GM19372 (cell line): ENCODE measurements at regions not wholly inside any gene's neighbourhood (a gene's known extent, or its start where the extent isn't known, plus 50 kb on each side); places are given as distances from the start of the nearest gene placed in this dataset.
"Not testable (repeated sequence)": the region's sequence is repeated elsewhere in the genome, so short reads cannot be mapped to it uniquely, and the experiment has no call there.

ENCODE experiments used
- ATAC-seq: cut with Tn5 transposase; IDR thresholded peaks from one replicate; pipeline ENCODE4 v1.9.1; 2021; ENCODE audit warnings: mild to moderate bottlenecking, low read depth, moderate library complexity; ENCODE audit not compliant: unreplicated experiment

DNA sequence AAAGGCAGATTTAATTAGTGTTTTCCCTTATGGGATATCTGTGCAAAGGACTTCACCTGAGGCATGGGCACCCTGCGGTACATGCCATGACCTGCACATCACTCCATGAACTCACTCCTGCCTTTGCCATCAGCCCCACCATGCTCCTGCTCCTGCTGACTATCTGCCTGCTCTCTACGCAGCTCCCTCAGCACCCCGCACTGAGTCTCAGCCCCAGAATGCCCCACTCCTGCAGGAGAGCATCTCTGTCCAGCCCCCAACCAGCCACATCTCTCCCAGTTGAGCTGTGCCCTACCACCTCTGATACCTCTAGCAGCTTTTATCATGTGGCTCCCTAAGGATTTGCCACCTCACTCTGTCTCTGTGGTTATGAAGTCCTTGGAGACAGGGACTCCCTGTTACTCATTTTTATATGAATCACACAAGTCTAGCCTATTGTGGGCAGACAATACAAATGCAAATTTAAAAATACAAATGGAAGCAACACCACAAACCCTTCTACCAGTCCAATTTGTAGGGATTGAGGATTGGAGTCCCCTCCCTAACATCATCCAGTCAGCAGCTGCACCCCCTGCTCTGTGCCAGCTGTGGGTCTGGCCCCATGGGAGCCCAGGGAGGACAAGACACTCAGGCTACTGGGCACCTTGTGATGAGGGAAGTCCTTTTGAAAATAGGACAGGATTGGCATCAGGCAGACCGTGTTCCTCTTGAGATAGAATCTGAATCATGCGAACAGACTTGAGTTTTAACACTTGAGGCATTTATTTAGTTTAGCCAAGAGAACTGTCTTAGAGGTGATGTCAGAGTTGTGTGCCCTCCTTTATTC is 689.6 kb upstream of the HS6ST1 start:
- ATAC-seq = no peak

DNA sequence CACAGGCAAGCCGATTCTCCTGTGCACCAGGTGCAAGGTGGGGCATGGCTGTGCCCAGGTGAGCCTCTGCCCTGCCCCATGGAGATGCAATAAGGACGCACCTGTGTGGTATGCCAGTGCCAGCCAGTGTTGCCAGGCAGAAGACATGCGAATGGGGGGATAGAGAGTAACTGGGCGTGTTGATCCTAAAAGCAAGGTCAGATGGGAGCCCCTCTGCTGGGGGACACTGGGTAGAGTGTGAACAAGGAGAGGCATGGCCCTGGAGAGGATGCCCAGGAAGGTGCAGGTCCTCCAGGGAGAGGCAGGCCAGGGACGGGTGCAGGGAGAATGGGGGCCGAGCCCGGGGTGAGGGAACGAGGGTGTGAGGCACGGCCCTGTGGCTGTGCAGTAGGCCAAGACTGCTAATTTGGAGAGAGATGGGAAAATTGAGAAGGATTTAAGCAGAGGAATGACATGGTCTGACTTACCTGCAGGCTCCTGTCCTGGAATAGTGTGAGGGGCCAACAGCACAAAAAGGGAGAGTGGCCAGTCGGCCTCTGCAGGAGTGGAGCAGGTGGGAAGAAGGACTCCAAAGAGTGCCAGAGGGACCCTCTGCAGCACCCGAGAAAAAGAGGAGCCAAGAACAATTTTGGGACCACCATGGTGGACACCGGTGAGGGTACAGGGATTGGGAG is 690.4 kb upstream of the HS6ST1 start:
- no peak for ATAC-seq

DNA sequence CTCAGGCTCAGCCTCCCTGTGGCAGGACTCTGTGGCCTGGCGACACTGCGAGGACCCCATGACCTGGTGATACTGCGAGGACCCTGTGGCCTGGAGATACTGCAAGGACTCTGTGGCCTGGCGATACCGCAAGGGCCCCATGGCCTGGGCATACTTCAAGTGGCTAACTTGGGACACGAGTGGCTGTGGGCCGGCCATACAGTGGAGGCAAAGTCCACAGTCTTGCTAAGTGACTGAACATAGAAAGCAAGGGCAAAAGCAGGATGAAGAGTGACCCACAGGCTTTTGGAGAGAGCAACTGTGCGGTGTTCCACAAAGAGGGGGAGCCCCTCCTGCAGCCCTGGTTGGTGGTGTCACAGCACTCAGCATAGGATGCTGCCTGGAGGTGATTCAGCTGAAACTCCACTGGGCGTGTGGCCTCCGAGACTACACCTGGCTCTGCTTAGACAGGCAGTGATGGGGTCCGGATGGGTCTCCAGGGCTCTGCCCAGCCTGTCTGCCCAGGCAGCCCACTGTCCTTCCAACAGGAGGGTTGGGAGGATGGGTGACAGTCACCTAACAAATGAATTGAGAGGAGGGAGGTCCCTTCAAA is 691.0 kb upstream of the HS6ST1 start:
- ATAC-seq = no peak

DNA sequence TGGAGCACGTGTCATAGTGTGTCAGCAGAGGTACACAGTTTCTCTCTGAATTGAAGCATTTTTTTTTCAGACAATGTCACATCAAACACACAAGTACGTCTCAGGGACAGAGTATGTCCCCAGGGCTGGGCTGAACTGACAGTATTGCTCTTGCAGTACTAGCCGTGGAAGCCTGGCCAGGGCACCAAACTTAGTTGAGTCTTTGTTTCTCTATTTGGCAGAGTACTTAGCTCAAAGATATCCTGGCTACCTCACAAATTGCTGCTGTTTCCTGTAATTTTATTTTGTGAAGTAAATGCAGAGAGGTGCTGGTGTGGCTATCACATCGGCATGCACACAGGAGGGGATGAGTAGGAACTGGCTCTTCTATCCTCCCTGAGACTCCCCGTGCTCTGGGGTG is 691.6 kb upstream of the HS6ST1 start:
- no peak for ATAC-seq

DNA sequence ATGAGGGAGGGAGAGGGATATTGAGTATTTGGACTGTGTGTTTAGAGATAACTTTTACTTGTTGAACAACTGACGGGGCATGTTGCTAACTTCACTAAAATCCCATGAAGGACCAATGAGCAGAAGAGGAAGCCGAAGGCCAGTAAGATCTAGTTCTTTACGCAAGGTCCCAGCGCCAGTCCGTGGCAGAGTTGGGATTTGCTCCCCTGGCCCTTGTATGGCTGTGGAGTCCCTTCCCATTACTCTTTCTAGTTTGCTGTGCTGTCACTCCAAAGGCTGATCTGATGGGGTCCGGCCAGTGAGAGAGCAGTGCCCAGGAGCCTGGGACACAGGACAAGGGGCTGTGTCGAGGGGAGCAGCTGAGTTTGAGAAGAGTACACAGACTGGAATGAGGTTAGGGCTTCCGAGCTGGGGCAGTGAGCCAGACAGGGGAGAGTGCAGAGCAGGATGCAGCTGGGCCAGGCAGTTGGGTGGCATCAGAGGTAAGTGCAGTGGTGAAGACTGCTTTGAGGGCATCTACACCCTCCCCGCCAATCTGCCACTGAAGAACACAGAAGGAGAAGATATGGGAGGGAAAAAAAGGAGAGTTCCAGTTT is 692.9 kb upstream of the HS6ST1 start:
- ATAC-seq = no peak

DNA sequence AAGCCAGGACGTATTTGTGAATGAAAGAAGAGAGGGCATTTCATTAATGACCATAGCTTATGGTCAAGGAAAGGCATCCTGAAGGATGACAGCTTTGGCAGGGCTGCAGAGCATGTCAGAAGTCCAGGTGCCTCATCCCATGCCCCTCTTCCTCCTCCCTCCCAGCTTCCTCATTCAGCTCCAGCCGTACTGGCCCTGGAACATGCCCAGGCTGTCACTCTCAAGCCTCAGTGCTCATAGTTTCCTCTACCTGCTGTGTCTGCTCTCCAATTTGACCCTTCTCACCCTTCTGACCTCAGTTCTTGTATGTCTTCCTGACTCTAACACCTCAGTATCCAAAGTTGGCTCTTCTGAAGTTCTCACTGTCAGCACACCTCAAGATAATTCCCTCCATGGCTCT is 695.8 kb upstream of the HS6ST1 start:
- ATAC-seq = no peak

DNA sequence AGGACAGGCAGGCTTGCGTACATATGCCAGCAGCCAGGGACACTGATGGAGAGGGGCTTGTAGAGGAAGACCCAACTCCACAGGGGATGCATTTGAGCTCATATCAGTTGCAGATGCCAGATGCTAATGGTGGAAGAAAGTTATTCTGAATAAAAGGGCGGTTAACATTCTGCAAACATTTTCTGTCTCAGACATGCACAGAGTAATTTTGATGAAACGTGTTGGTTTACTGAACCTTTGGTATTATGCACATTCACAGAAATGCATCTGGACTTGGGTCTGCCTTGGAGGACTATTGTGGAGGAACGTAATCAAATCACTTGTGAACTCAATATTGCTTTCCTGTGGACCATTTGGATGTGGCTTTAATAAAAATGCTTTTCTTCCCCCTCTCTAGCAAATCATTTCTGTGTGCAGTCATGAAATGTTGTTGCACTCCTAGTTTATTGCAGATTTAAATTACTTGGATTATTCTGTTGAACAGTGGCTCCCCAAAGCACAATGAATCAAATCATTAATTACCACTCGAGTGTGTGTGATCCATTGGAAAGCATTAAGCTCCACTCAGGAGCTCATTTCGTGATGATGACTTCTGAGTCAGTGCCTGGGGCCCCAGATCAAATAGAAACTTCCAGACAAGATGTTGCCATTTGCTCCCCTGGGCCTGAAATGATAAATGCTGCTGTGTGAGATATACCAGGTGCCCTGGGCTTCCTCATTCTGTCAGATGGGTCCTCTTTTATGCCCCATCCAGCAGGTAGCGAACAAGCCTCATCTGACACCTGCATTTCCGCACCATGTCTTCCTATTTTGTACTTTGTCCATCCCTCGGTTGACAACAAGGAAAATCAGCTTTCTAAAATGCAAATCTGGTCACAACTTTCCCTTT is 697.0 kb upstream of the HS6ST1 start:
- ATAC-seq = no peak

DNA sequence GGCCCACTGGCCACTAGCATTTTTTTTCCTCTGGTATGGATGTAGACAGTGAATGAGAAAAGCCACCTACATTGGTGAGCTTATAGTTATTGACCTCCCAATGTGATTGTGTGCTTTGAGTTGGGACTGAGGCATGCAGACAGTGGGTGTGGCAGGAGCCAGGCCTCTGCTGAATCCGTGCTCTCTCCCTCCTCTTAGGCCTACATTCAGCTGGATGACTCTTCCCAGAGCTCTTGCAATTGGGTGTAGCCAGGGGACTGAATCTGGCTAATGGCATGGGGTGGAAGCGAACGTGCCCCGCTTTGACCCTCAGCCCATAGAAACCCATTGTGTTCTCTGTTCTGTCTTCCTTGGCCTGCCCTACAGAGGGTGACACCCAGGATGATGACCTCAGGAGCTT is 698.3 kb upstream of the HS6ST1 start:
- ATAC-seq = no peak

DNA sequence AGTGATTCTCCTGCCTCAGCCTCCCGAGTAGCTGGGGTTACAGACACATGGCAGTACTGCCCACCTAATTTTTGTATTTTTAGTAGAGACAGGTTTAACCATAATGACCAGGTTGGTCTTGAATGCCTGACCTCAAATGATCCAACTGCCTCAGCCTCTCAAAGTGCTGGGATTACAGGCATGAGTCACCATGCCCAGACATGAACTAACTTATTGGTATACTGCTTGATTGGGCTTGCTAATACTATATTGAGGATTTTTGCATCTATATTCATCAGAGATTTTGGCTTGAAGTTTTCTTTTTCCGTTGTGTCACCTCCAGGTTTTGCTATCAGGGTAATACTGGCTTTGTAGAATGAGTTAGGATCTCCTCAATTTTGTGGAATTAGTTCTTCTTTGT is 706.1 kb upstream of the HS6ST1 start:
- no peak for ATAC-seq

DNA sequence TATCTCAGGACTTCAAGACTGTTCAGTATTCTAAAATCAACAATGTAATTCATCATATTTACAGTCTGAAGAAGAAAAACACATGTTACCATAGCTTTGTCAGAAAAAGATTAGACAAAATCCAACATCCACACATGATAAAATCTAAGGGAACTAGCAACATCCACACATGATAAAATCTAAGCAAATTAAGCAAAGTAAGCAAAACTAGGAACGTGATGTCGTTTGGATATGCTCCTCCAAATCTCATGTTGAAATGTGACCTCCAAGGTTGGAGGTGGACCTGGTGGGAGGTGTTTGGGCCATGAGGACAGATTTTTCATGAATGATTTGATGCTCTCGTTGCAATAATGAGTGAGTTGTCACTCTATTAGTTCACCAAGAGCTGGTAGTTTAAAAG is 717.3 kb upstream of the HS6ST1 start:
- ATAC-seq = no peak

DNA sequence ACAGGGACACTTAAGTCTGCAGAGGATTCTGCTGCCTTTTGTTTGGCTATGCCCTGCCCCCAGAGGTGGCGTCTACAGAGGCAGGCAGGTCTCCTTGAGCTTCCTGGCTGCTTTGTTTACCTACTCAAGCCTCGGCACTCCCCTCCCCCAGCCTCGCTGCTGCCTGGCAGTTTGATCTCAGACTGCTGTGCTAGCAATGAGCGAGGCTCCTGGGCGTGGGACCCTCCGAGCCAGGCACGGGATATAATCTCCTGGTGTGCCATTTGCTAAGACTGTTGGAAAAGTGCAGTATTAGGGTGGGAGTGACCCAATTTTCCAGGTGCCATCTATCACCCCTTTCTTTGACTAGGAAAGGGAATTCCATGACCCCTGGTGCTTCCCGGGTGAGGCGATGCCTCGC is 725.0 kb upstream of the HS6ST1 start:
- ATAC-seq = not testable (repeated sequence)

DNA sequence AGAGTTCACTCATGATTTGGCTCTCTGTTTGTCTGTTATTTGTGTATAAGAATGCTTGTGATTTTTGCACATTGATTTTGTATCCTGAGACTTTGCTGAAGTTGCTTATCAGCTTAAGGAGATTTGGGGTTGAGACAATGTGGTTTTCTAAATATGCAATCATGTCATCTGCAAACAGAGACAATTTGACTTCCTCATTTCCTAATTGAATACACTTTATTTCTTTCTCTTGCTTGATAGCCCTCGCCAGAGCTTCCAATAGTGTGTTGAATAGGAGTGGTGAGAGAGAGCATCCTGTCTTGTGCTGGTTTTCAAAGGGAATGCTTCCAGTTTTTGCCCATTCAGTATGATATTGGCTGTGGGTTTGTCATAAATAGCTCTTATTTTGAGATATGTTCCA is 727.8 kb upstream of the HS6ST1 start:
- not testable (repeated sequence) for ATAC-seq

DNA sequence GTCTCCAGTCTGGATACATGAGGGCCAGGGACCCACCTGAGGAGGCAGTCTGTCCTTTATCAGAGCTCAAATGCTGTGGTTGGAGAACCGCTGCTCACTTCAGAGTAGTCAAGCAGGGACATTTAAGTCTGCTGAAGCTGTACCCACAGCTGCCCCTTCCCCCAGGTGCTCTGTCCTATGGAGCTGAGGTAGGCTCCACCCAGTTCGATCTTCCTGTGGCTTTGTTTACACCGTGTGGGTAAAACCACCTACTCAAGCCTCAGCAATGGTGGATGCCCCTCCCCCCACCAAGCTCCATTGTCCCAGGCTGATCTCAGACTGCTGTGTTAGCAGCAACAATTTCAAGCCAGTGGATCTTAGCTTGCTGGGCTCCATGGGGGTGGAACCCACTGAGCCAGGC is 731.4 kb upstream of the HS6ST1 start:
- ATAC-seq = no peak

DNA sequence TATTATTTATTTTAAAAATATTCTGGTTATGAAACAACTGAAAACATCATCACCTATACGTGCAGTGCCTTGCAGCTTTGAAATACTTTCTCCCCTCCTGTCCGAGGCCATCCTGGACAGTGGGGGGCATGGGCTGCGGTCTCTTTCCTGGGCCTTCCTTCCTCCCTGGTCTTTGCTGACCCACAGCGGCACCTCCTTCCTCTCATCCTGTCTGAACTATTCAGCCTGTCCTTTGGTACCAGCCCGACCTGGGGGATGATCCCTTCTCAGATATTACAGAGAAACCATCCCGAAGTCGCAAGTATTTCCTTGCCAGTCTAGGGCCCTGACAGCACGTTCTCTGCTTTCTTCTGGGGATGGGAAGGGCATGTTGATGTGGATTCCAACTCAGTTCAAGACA is 736.6 kb upstream of the HS6ST1 start:
- ATAC-seq = no peak

DNA sequence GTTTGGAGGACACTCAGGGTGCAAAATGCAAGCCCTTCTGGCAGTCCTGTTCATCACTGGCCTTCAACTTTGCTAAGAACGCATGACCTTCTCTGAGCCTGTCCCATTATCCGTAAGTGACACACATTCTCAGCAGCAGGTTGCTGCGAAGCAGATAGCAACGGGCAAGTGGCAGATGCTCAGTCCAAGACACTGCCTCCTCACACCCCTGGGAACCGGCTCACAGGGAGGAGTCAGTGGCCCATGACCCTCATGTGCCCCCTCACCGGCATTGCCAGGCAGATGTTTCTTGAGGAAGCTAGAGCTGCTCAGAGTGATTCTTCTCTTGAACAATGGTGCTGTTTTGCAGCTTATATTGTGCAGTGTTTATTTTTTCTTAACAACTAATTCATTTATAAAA is 737.2 kb upstream of the HS6ST1 start:
- ATAC-seq = no peak

DNA sequence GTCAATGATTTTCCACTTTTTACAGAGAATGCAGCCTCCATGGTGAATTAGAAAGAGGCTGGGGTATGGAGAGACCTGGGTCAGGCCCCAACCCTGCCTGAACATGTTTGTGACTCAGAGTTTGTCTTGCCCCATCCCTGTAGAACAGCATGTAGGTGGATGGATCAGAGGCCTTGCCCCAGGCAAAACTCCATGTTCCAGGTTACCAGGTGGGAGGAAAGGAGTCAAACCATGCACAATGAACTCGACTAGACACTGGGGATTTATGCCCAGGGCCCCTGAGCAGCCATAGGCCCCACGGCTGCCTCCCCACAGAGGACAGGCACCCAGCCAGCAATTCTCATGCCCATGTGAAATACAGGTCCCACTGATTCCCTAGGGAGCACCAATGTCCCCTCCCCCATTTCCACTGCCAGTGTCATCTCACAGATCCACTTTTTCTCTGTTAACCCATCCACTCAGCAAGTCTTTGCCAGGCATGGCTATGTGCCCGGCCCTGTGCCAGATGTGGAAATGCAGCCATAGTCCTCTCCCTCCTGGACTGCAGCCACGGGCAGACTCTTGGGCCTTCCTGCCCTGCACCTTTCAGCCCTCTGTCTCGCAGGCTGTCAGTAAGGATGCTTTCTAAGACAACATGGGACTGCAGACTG is 737.8 kb upstream of the HS6ST1 start:
- no peak for ATAC-seq

DNA sequence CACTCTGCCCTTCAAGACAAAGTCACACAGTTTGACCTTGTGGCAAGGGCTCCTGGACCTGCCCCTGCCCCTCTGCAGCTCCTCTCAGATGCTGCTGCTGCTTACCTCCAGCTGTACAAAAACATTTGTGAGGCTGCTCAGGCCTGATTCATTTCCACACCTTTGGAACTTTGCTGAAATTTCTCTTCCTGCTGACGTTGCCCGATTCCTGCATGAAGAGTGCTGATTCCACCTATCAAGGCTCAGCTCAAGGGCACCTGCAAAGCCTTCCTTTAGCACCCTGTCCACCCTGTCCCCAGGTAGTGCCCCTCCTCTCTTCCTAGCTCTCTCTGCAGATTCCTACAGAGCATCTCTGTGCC is 738.3 kb upstream of the HS6ST1 start:
- ATAC-seq = no peak

DNA sequence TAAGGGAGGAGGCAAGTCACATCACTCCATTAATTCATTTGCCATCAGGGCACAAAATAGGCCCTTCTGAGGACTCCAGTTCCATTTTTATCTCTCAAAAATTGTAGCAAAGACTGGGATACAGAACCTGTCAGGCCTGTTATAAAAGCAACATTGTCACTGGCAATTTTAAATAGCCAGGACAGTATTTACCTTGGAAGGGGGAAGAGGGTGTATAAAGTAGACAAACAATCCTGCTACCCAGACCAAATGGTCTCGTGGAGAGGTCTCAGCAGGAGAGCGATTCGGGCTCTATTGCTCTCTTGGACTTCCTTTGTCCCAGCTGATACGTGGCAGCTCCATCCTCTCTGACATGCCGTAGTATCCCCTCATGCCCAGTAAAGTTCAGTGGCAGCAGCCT is 740.3 kb upstream of the HS6ST1 start:
- no peak for ATAC-seq

DNA sequence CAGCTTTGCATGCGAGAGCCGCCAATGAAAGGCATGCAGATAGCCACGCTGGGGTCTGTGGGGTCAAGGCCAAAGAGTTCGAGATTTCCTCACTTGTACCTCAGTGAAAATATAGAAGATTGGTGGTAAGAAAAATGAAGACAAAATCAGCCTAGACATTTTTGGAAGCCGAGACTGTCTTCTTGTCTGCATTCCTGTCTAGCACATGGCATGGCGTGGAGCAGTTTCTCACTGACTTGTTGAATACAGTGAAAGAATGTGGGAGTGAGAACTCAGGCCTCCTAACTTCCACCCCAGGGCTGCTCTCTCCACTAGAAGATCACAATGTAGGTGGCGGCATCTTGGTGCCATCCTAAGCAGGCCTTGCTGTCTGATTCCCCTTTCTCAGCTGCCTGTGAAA is 740.8 kb upstream of the HS6ST1 start:
- no peak for ATAC-seq
